NB4 (cell line): ENCODE measurements at regions not wholly inside any gene's neighbourhood (a gene's known extent, or its start where the extent isn't known, plus 50 kb on each side); places are given as distances from the start of the nearest gene placed in this dataset.

Experiments used
- DNase-seq: peaks from one replicate; pipeline ENCODE4 v3.0.0; 2010; ENCODE audit warnings: low read depth
- H3K4me3 ChIP-seq: one replicate; pipeline ENCODE4 v1.5.1; 2011; ENCODE audit warnings: mild to moderate bottlenecking, low read depth, low read length, moderate library complexity
- MYC ChIP-seq: IDR thresholded peaks from 2 replicates; pipeline ENCODE4 v1.6.1; 2011; ENCODE audit warnings: low read depth, low read length
- POLR2A ChIP-seq: IDR thresholded peaks from 2 replicates; pipeline ENCODE4 v1.6.1; 2011; ENCODE audit warnings: mild to moderate bottlenecking; ENCODE audit not compliant: insufficient read length; ENCODE audit errors: extremely low read depth
- TF ChIP-seq, protein P1 (sequence below): IDR thresholded peaks from 2 replicates; pipeline ENCODE4 v1.6.1; 2011; ENCODE audit warnings: low read depth, low read length
- TF ChIP-seq, protein P2 (sequence below): IDR thresholded peaks from one replicate; pipeline ENCODE4 v1.5.1; 2012; ENCODE audit warnings: low read depth, low read length

GRCh38 chr16:79981814-79982213 is 381.3 kb upstream of the MAF start:
- DNase-seq = no peak
- H3K4me3 ChIP-seq = no peak overlapping the region
- TF ChIP-seq, protein P1, sequence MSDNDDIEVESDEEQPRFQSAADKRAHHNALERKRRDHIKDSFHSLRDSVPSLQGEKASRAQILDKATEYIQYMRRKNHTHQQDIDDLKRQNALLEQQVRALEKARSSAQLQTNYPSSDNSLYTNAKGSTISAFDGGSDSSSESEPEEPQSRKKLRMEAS = no peak
- TF ChIP-seq POLR2A (no peak), MYC (no peak)
- TF ChIP-seq, protein P2, sequence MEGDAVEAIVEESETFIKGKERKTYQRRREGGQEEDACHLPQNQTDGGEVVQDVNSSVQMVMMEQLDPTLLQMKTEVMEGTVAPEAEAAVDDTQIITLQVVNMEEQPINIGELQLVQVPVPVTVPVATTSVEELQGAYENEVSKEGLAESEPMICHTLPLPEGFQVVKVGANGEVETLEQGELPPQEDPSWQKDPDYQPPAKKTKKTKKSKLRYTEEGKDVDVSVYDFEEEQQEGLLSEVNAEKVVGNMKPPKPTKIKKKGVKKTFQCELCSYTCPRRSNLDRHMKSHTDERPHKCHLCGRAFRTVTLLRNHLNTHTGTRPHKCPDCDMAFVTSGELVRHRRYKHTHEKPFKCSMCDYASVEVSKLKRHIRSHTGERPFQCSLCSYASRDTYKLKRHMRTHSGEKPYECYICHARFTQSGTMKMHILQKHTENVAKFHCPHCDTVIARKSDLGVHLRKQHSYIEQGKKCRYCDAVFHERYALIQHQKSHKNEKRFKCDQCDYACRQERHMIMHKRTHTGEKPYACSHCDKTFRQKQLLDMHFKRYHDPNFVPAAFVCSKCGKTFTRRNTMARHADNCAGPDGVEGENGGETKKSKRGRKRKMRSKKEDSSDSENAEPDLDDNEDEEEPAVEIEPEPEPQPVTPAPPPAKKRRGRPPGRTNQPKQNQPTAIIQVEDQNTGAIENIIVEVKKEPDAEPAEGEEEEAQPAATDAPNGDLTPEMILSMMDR = no peak

- no peak for DNase-seq
- TF ChIP-seq, protein P2 = no peak
- TF ChIP-seq MYC = no peak
- TF ChIP-seq POLR2A = no peak
- TF ChIP-seq, protein P1 = no peak
- no peak overlapping the region for H3K4me3 ChIP-seq
These were observed 380.3 kb upstream of the MAF start for GRCh38 chr16:79980650-79981521.

DNA sequence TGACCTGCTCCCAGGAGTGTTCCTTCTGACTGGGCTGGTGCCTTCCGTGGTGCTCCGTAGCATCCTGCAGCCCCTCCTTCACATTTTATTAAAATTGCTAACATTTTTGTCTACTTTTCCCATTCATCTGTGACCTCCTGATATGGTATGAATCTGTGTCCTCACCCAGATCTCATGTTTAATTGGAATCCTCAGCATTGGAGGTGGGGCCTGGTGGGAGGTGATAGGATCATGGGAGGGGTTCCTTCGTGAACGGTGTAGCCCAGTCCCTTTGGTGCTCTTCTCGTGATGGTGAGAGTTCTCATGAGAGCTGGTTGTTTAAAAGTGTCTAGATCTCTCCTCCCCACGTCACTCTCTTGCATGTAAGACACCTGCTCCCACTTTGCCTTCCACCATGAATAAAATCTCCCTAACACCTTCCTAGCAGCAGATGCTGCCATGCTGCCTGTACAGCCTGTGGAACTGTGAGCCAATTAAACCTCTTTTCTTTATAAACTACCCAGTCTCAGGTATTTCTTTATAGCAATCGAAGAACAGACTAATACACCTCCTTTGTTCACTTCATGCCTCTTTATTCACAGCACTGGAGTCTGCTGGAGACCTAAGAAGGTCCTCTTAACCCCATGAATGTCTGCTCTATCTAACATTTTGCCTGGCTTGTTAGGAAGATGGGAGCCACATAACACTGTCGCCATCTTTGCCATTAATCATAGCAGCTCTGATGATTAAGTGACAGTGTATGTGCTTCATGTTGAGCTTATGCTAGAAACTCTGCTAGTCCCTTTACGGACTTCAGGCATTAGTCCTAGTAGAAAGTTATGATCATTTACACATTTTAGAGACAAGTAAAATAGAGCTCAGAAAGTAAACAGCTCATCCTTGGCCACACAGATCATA is 377.7 kb upstream of the MAF start:
- TF ChIP-seq, protein P2 = no peak
- TF ChIP-seq MYC (no peak), POLR2A (no peak)
- DNase-seq = no peak
- H3K4me3 ChIP-seq = no peak overlapping the region

DNA sequence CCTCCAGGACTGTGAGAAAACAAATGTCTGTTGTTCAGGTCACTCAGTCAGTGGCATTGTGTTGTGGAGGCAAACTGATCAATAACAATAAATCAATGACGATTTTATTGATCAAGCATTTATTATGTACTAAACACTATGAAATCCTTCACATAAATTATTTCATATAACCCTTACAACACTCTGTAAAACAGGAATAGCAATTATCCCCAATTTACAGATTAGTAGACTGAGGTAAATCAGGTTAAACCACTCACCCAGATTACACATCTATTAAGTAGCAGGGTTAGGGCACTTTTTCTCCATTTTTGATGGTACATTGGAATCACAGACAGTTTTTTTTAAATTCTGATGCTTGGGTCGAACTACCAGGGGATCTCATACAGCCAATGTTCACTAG is 372.8 kb upstream of the MAF start:
- TF ChIP-seq, protein P2 = no peak
- TF ChIP-seq, protein P1 = no peak
- TF ChIP-seq POLR2A (no peak), MYC (no peak)
- H3K4me3 ChIP-seq = no peak overlapping the region
- no peak for DNase-seq

- peak; percentile 12 for DNase-seq
- TF ChIP-seq MYC = no peak
- TF ChIP-seq, protein P1 = no peak
- no peak for TF ChIP-seq POLR2A
- TF ChIP-seq, protein P2 = no peak
- H3K4me3 ChIP-seq = no peak overlapping the region
These were observed 371.6 kb upstream of the MAF start for GRCh38 chr16:79972053-79972704.
